ENCODE measurements at regions not wholly inside any gene's neighbourhood (a gene's known extent, or its start where the extent isn't known, plus 50 kb on each side); places are given as distances from the start of the nearest gene placed in this dataset.

DNA sequence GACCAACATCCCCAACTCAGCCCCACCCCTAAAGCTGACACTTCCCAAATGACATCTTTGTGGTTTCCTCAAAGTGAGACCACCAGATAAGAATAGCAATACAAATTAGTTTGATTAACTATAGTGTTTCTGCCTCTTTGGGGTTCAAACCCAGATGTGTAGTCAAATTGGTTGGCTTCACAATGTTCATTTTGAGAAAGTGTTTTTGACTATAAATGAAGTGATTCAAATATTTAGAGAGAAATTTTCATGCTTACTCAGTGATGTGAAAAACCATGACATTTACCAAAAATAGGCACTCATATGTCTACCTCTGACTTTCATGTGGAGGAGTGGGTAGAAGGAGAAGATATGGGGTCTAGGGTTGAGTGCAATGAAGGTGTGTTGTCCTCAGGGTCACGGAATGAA is 218.4 kb downstream of the BCAT1 start:
- TF ChIP-seq, protein P1, sequence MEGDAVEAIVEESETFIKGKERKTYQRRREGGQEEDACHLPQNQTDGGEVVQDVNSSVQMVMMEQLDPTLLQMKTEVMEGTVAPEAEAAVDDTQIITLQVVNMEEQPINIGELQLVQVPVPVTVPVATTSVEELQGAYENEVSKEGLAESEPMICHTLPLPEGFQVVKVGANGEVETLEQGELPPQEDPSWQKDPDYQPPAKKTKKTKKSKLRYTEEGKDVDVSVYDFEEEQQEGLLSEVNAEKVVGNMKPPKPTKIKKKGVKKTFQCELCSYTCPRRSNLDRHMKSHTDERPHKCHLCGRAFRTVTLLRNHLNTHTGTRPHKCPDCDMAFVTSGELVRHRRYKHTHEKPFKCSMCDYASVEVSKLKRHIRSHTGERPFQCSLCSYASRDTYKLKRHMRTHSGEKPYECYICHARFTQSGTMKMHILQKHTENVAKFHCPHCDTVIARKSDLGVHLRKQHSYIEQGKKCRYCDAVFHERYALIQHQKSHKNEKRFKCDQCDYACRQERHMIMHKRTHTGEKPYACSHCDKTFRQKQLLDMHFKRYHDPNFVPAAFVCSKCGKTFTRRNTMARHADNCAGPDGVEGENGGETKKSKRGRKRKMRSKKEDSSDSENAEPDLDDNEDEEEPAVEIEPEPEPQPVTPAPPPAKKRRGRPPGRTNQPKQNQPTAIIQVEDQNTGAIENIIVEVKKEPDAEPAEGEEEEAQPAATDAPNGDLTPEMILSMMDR (IDR thresholded peaks at IDR 0.05; ENCODE audit: insufficient read depth, low read length): no peak
- TF ChIP-seq POLR2AphosphoS5 (IDR thresholded peaks at IDR 0.05; ENCODE audit: low read depth): no peak
